Endothelial cell of umbilical vein (primary cell): ENCODE measurements at regions not wholly inside any gene's neighbourhood (a gene's known extent, or its start where the extent isn't known, plus 50 kb on each side); places are given as distances from the start of the nearest gene placed in this dataset.

ENCODE experiments used
- EZH2 ChIP-seq: IDR thresholded peaks from 2 replicates; pipeline ENCODE4 v1.6.1; 2012; ENCODE audit warnings: borderline replicate concordance, low read depth, mild to moderate bottlenecking, moderate library complexity, low read length, inconsistent platforms; ENCODE audit not compliant: severe bottlenecking
- POLR2A ChIP-seq: IDR thresholded peaks from 2 replicates; pipeline ENCODE4 v1.6.1; 2012; ENCODE audit warnings: low read depth, mild to moderate bottlenecking, control low read depth, low read length
- TF ChIP-seq, protein P1 (sequence below), 2 donors: IDR thresholded peaks; 1 replicate in 1 of 2; 2 replicates in 1 of 2; pipeline ENCODE4 v1.5.1; 2011; ENCODE audit warnings: low read length in 2 of 2, mild to moderate bottlenecking in 2 of 2, moderate library complexity in 2 of 2, control low read depth in 1 of 2, inconsistent platforms in 1 of 2, low read depth in 1 of 2; ENCODE audit not compliant: insufficient read depth in 1 of 2; ENCODE audit errors: extremely low read depth in 1 of 2

DNA sequence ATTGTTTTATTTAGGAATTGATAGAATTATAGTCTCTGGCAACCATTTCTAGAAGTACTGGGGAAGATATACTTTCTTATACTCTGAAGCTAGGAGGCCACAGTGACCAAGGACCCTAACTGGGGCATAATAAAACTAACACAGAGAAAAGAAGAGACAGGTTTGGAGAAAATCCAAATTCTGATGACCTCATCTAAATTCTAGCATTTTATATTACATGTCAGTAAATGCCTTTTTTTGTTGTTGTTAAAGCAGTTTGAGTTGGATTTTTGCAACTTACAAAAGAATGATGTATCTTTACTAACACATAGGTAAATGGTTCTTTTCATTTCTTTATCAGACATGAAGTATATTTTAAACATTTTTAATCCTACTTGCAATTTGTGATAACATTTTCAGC, 933.3 kb downstream of the TMTC2 start:
- TF ChIP-seq EZH2 (no peak), POLR2A (no peak)
- TF ChIP-seq, protein P1, sequence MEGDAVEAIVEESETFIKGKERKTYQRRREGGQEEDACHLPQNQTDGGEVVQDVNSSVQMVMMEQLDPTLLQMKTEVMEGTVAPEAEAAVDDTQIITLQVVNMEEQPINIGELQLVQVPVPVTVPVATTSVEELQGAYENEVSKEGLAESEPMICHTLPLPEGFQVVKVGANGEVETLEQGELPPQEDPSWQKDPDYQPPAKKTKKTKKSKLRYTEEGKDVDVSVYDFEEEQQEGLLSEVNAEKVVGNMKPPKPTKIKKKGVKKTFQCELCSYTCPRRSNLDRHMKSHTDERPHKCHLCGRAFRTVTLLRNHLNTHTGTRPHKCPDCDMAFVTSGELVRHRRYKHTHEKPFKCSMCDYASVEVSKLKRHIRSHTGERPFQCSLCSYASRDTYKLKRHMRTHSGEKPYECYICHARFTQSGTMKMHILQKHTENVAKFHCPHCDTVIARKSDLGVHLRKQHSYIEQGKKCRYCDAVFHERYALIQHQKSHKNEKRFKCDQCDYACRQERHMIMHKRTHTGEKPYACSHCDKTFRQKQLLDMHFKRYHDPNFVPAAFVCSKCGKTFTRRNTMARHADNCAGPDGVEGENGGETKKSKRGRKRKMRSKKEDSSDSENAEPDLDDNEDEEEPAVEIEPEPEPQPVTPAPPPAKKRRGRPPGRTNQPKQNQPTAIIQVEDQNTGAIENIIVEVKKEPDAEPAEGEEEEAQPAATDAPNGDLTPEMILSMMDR (IDR thresholded peaks at IDR 0.05; ENCODE audit: extremely low read depth in 1 of 2, insufficient read depth in 1 of 2, low read depth in 1 of 2, low read length in 2 of 2): no peak
